HL-60 (cell line): ENCODE measurements at regions not wholly inside any gene's neighbourhood (a gene's known extent, or its start where the extent isn't known, plus 50 kb on each side); places are given as distances from the start of the nearest gene placed in this dataset.

Experiments
- POLR2AphosphoS5 ChIP-seq: IDR thresholded peaks from 2 replicates; pipeline ENCODE4 v1.6.1; 2012; ENCODE audit warnings: low read depth
- TF ChIP-seq, protein P1 (sequence below): IDR thresholded peaks from one replicate; pipeline ENCODE4 v1.5.1; 2011; ENCODE audit warnings: low read length, control low read depth, inconsistent platforms; ENCODE audit not compliant: insufficient read depth

DNA sequence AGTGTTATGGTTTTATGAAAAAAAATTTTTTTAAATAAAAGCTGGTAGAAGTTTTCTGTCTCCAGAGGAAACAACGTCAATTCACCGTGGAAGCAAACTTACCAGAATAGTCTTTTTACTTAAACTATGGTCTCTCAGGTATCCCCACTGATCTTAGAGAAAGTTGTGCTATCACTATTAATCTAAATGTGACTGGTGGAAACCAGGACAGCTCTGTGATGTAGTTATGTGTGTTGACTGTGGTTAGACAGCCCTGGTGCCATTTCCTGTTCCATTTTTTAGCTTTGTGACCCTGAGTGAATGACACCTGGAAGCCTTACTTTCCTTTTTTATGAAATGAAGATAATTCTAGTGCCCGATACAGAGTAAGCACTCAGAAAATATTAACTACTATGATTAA lies 111.8 kb upstream of the HUWE1 start:
- TF ChIP-seq, protein P1, sequence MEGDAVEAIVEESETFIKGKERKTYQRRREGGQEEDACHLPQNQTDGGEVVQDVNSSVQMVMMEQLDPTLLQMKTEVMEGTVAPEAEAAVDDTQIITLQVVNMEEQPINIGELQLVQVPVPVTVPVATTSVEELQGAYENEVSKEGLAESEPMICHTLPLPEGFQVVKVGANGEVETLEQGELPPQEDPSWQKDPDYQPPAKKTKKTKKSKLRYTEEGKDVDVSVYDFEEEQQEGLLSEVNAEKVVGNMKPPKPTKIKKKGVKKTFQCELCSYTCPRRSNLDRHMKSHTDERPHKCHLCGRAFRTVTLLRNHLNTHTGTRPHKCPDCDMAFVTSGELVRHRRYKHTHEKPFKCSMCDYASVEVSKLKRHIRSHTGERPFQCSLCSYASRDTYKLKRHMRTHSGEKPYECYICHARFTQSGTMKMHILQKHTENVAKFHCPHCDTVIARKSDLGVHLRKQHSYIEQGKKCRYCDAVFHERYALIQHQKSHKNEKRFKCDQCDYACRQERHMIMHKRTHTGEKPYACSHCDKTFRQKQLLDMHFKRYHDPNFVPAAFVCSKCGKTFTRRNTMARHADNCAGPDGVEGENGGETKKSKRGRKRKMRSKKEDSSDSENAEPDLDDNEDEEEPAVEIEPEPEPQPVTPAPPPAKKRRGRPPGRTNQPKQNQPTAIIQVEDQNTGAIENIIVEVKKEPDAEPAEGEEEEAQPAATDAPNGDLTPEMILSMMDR = no peak
- no peak for TF ChIP-seq POLR2AphosphoS5
